GM19351 (cell line): ENCODE measurements at regions not wholly inside any gene's neighbourhood (a gene's known extent, or its start where the extent isn't known, plus 50 kb on each side); places are given as distances from the start of the nearest gene placed in this dataset.

ENCODE experiments used
- ATAC-seq: cut with Tn5 transposase; IDR thresholded peaks from one replicate; pipeline ENCODE4 v1.9.1; 2021; ENCODE audit warnings: mild to moderate bottlenecking, moderate library complexity; ENCODE audit not compliant: unreplicated experiment

GRCh38 chr7:131624536-131624935 is 68.1 kb upstream of the PODXL start:
- no peak for ATAC-seq

GRCh38 chr7:131623154-131623553 is 66.7 kb upstream of the PODXL start:
- no peak for ATAC-seq

- no peak for ATAC-seq
Observed at GRCh38 chr7:131621652-131622051, 65.2 kb upstream of the PODXL start.

GRCh38 chr7:131620673-131621609 is 64.5 kb upstream of the PODXL start:
- no peak for ATAC-seq

- no peak for ATAC-seq
Observed at GRCh38 chr7:131619336-131620305, 63.2 kb upstream of the PODXL start.

GRCh38 chr7:131618391-131618790 is 62.0 kb upstream of the PODXL start:
- ATAC-seq, result no peak

GRCh38 chr7:131616487-131617200 is 60.2 kb upstream of the PODXL start:
- no peak for ATAC-seq

GRCh38 chr7:131613909-131614308 is 57.5 kb upstream of the PODXL start:
- ATAC-seq, result no peak

GRCh38 chr7:131610007-131610406 is 53.6 kb upstream of the PODXL start:
- no peak for ATAC-seq

- ATAC-seq, result no peak
Observed at GRCh38 chr7:131608116-131608500, 51.7 kb upstream of the PODXL start.

GRCh38 chr7:131607291-131608115 is 51.1 kb upstream of the PODXL start:
- ATAC-seq, result no peak

GRCh38 chr7:131606346-131607290 is 50.2 kb upstream of the PODXL start:
- no peak for ATAC-seq
